Panc1 (cell line): ENCODE measurements at regions not wholly inside any gene's neighbourhood (a gene's known extent, or its start where the extent isn't known, plus 50 kb on each side); places are given as distances from the start of the nearest gene placed in this dataset.

Experiments used
- CTCF ChIP-seq: fragments of 450-650 bp; IDR thresholded peaks from 2 replicates; pipeline ENCODE4 v1.5.1; 2017; ENCODE audit warnings: mild to moderate bottlenecking
- POLR2AphosphoS5 ChIP-seq: IDR thresholded peaks from 2 replicates; pipeline ENCODE4 v1.6.1; 2012; ENCODE audit warnings: mild to moderate bottlenecking, low read depth, low read length, moderate library complexity
- REST ChIP-seq, 2 experiments: IDR thresholded peaks; 2 replicates each; pipeline ENCODE4 v1.6.1; 2011 to 2012; ENCODE audit warnings: low read depth in 2 of 2, control low read depth in 1 of 2, low read length in 1 of 2, mild to moderate bottlenecking in 1 of 2, moderate library complexity in 1 of 2; ENCODE audit not compliant: insufficient read depth in 1 of 2
- SIN3A ChIP-seq: IDR thresholded peaks from 2 replicates; pipeline ENCODE4 v1.6.1; 2012; ENCODE audit warnings: low read depth, mild to moderate bottlenecking, low read length, moderate library complexity, borderline replicate concordance; ENCODE audit not compliant: insufficient read depth
- TCF7L2 ChIP-seq: IDR thresholded peaks from 2 replicates; pipeline ENCODE4 v1.6.1; 2011; ENCODE audit warnings: mild to moderate bottlenecking, low read depth, low read length, inconsistent platforms

- TF ChIP-seq CTCF: no peak
- no peak for TF ChIP-seq REST (IDR thresholded peaks at IDR 0.05; ENCODE audit: insufficient read depth in 1 of 2, low read depth in 2 of 2, low read length in 1 of 2)
- no peak for TF ChIP-seq TCF7L2
- TF ChIP-seq SIN3A: no peak
- TF ChIP-seq POLR2AphosphoS5: no peak
Measured at GRCh38 chr7:3234851-3235250, 66.2 kb upstream of the SDK1 start.
